Glutamatergic neuron (in vitro differentiated cells): ENCODE measurements at regions not wholly inside any gene's neighbourhood (a gene's known extent, or its start where the extent isn't known, plus 50 kb on each side); places are given as distances from the start of the nearest gene placed in this dataset.

Experiments used
- DNase-seq: peaks from one replicate; pipeline ENCODE4 v3.0.0; 2022
- H3K27ac Mint-ChIP-seq: one replicate; pipeline ENCODE4 v1.8.0; 2020; ENCODE audit warnings: mild to moderate bottlenecking, mixed read lengths, inconsistent platforms; ENCODE audit not compliant: unreplicated experiment
- H3K27me3 Mint-ChIP-seq: one replicate; pipeline ENCODE4 v1.8.0; 2020; ENCODE audit warnings: mild to moderate bottlenecking, moderate library complexity, mixed read lengths, inconsistent platforms; ENCODE audit not compliant: unreplicated experiment
- H3K36me3 Mint-ChIP-seq: one replicate; pipeline ENCODE4 v1.8.0; 2020; ENCODE audit warnings: mild to moderate bottlenecking, mixed read lengths, inconsistent platforms; ENCODE audit not compliant: unreplicated experiment
- H3K4me1 Mint-ChIP-seq: one replicate; pipeline ENCODE4 v1.8.0; 2020; ENCODE audit warnings: mild to moderate bottlenecking, low read depth, mixed read lengths, inconsistent platforms; ENCODE audit not compliant: unreplicated experiment
- H3K4me3 Mint-ChIP-seq: one replicate; pipeline ENCODE4 v1.8.0; 2020; ENCODE audit warnings: mild to moderate bottlenecking, mixed read lengths, inconsistent platforms; ENCODE audit not compliant: unreplicated experiment
- H3K9me3 Mint-ChIP-seq: one replicate; pipeline ENCODE4 v1.8.0; 2020; ENCODE audit warnings: mild to moderate bottlenecking, moderate library complexity, mixed read lengths, inconsistent platforms; ENCODE audit not compliant: unreplicated experiment
- CTCF ChIP-seq: fragments of 200-600 bp; sonication (generic); IDR thresholded peaks from one replicate; pipeline ENCODE4 v1.5.0; 2021; ENCODE audit not compliant: partially characterized antibody, unreplicated experiment

- Mint-ChIP-seq H3K9me3 (peaks cover 2% of the 10 kb centered on the region), H3K4me3 (no peak overlapping the region), H3K27me3 (no peaks in the 10 kb centered on the region), H3K36me3 (no peaks in the 10 kb centered on the region), H3K27ac (no peak overlapping the region), H3K4me1 (no peaks in the 10 kb centered on the region)
- no peak for TF ChIP-seq CTCF
- DNase-seq, result no peak
These were observed 335.0 kb upstream of the KCNH8 start for GRCh38 chr3:18813300-18813699.

GRCh38 chr3:18812316-18812715 is 336.0 kb upstream of the KCNH8 start:
- Mint-ChIP-seq H3K9me3 (peaks cover 2% of the 10 kb centered on the region), H3K36me3 (no peaks in the 10 kb centered on the region), H3K4me3 (no peak overlapping the region), H3K4me1 (no peaks in the 10 kb centered on the region), H3K27ac (no peak overlapping the region), H3K27me3 (no peaks in the 10 kb centered on the region)
- DNase-seq, result no peak
- TF ChIP-seq CTCF, result no peak

GRCh38 chr3:18810306-18810661 is 338.0 kb upstream of the KCNH8 start:
- Mint-ChIP-seq H3K27me3 (no peaks in the 10 kb centered on the region), H3K36me3 (no peaks in the 10 kb centered on the region), H3K4me3 (no peak overlapping the region), H3K27ac (no peak overlapping the region), H3K9me3 (peaks cover 4% of the 10 kb centered on the region), H3K4me1 (no peaks in the 10 kb centered on the region)
- no peak for DNase-seq
- no peak for TF ChIP-seq CTCF

GRCh38 chr3:18809640-18810305 is 338.5 kb upstream of the KCNH8 start:
- Mint-ChIP-seq H3K4me3 (no peak overlapping the region), H3K27ac (no peak overlapping the region), H3K9me3 (peaks cover 4% of the 10 kb centered on the region), H3K4me1 (no peaks in the 10 kb centered on the region), H3K27me3 (peaks cover 1% of the 10 kb centered on the region), H3K36me3 (no peaks in the 10 kb centered on the region)
- no peak for TF ChIP-seq CTCF
- DNase-seq, result no peak

GRCh38 chr3:18808429-18808828 is 339.9 kb upstream of the KCNH8 start:
- no peak for DNase-seq
- Mint-ChIP-seq H3K27ac (no peak overlapping the region), H3K4me3 (no peak overlapping the region), H3K4me1 (peaks cover 3% of the 10 kb centered on the region), H3K36me3 (no peaks in the 10 kb centered on the region), H3K9me3 (peaks cover 4% of the 10 kb centered on the region), H3K27me3 (peaks cover 2% of the 10 kb centered on the region)
- no peak for TF ChIP-seq CTCF
